ENCODE measurements at regions not wholly inside any gene's neighbourhood (a gene's known extent, or its start where the extent isn't known, plus 50 kb on each side); places are given as distances from the start of the nearest gene placed in this dataset.

GRCh38 chr1:184247671-184248070, 139.2 kb upstream of the C1orf21 start:
- Histone ChIP-seq H3K4me1 (ENCODE audit: control insufficient read depth, insufficient read depth, low read length) (no peaks in the 10 kb centered on the region), H3K14ac (replicated peaks; ENCODE audit: low read depth, low read length) (no peak overlapping the region), H4K20me1 (ENCODE audit: insufficient read depth, low read length) (no peaks in the 10 kb centered on the region), H3K4ac (ENCODE audit: low read depth, low read length) (no peak overlapping the region), H4K8ac (ENCODE audit: low read depth in 2 of 2, low read length in 2 of 2) (no peak overlapping the region), H3K9me3 (ENCODE audit: control insufficient read depth, insufficient read depth, low read length) (0 out of 2 replicates have a peak, but pooled peaks cover 2% of the 10 kb centered on the region), H2BK5ac (ENCODE audit: low read depth, low read length, poor library complexity, severe bottlenecking) (no peak overlapping the region), H3K23ac (ENCODE audit: low read depth, low read length) (no peak overlapping the region), H3K36me3 (ENCODE audit: control insufficient read depth, insufficient read depth, low read length) (no peaks in the 10 kb centered on the region), H3K27ac (ENCODE audit: insufficient read depth, low read length) (no peak overlapping the region), H3K27me3 (ENCODE audit: control insufficient read depth, insufficient read depth, low read length) (peaks cover 42% of the 10 kb centered on the region), H3K79me1 (ENCODE audit: low read depth in 1 of 2, low read length in 2 of 2) (no peaks in the 10 kb centered on the region), H2AK9ac (replicated peaks; ENCODE audit: low read depth, low read length, poor library complexity) (no peak overlapping the region), H3K9me1 (ENCODE audit: insufficient read depth, low read length) (no peaks in the 10 kb centered on the region; the same call in 1 of the 2 replicates), H3K4me3 (ENCODE audit: insufficient read depth, low read depth, low read length) (no peak overlapping the region), H3K4me2 (ENCODE audit: low read depth, low read length) (no peak overlapping the region), H4K91ac (ENCODE audit: insufficient read depth, low read depth, low read length) (no peak overlapping the region), H2AK5ac (ENCODE audit: low read depth, low read length) (no peak overlapping the region), H2AFZ (replicated peaks; ENCODE audit: low read length, poor library complexity) (no peak overlapping the region), H2BK120ac (ENCODE audit: low read depth, low read length) (no peak overlapping the region), H3K9ac (ENCODE audit: low read depth, low read length) (no peak overlapping the region), H2BK20ac (ENCODE audit: low read depth, low read length) (no peak overlapping the region), H3K56ac (ENCODE audit: extremely low read depth, insufficient read depth, low read length) (no peak overlapping the region), H3K18ac (ENCODE audit: low read depth, low read length) (no peak overlapping the region), H2BK15ac (ENCODE audit: low read depth, low read length) (no peak overlapping the region), H4K5ac (ENCODE audit: low read depth, low read length) (no peak overlapping the region)
- DNase-seq, result no peak
- no peak for ATAC-seq (ENCODE audit: low read depth)
- 100% methylated on average over 1 of the region's 1 CpG; no CpG with 5 or more reads in 1 of the 2 experiments for WGBS, 2 experiments (ENCODE audit: extremely low coverage in 2 of 2, insufficient read length in 1 of 2)
- ChIA-PET CTCF (interaction anchor here (0.7 to 0.9 kb wide), 2 partner anchors 23 to 416 kb away, joined by 3 read pairs; no protein-coding TSS in a partner anchor), POLR2A (ENCODE audit: unreplicated experiment) (no interaction called here)
- no TSS peak for BruUV-seq (replicated peaks)
- dilution Hi-C loops (cut with HindIII; ENCODE audit: low sequenced_read_pairs, unreplicated experiment) (no loop called here), intact Hi-C loops (cut with micrococcal nuclease) (no loop called here), in situ Hi-C loops (cut with MboI; ENCODE audit: low sequenced_read_pairs) (no loop called here)
- TF ChIP-seq RCOR1 (IDR thresholded peaks at IDR 0.05; ENCODE audit: insufficient replicate concordance, low read length) (no peak), SMC3 (IDR thresholded peaks at IDR 0.05; ENCODE audit: low read depth, low read length) (no peak), CTCF (conservative IDR thresholded peaks at IDR 0.05; ENCODE audit: low read depth, low read length) (no peak), FOS (IDR thresholded peaks at IDR 0.05; ENCODE audit: low read depth, low read length) (no peak), ELK1 (IDR thresholded peaks at IDR 0.05; ENCODE audit: borderline replicate concordance, low read depth, low read length) (no peak), RAD21 (IDR thresholded peaks at IDR 0.05; ENCODE audit: low read length) (no peak), CEBPB (IDR thresholded peaks at IDR 0.05; ENCODE audit: low read depth, low read length) (no peak), NFE2L2 (IDR thresholded peaks at IDR 0.05; ENCODE audit: low read depth, low read length) (no peak), MAZ (IDR thresholded peaks at IDR 0.05; ENCODE audit: borderline replicate concordance, low read depth, low read length) (no peak), MXI1 (IDR thresholded peaks at IDR 0.05; ENCODE audit: borderline replicate concordance, low read depth, low read length) (no peak), CHD1 (IDR thresholded peaks at IDR 0.05; ENCODE audit: low read depth, low read length) (no peak), MAFK (IDR thresholded peaks at IDR 0.05; ENCODE audit: low read depth, low read length) (no peak), POLR2A (IDR thresholded peaks at IDR 0.05; ENCODE audit: low read depth, low read length) (no peak), RFX5 (IDR thresholded peaks at IDR 0.05; ENCODE audit: low read depth, low read length) (no peak), BHLHE40 (IDR thresholded peaks at IDR 0.05; ENCODE audit: low read depth, low read length) (no peak), USF2 (IDR thresholded peaks at IDR 0.05; ENCODE audit: low read depth, low read length) (no peak)
